NCI-H526 treated with DMSO at 0.1 percent for 48 hours (cell line): ENCODE measurements at regions not wholly inside any gene's neighbourhood (a gene's known extent, or its start where the extent isn't known, plus 50 kb on each side); places are given as distances from the start of the nearest gene placed in this dataset.
"Not testable (repeated sequence)": the region's sequence is repeated elsewhere in the genome, so short reads cannot be mapped to it uniquely, and the experiment has no call there.

Experiments
- DNase-seq: peaks from one replicate; lab custom pipeline; 2025; lab: John Stamatoyannopoulos, UW

DNA sequence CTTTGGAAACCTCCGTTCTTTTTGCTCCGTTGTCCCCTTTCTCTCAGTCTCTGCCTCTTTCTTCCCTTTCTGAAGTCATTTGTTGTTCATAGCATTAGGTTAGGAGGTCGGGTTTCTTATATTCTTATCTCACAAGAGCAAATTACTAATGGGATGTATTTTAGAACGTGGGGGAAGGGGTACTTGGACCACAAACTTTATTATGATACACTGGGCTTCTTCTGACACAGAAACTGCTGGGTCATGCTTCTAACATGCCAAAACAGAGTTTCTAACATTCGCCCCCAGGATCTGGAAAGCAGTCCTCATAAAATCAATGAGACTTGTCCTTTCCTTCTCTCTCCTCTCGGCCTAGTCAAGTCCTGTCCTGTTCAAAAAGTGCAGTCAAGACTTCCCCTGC, 334.4 kb downstream of the GADD45G start:
- no peak for DNase-seq

GRCh38 chr9:89939626-89940292, 334.9 kb downstream of the GADD45G start:
- DNase-seq: no peak

DNA sequence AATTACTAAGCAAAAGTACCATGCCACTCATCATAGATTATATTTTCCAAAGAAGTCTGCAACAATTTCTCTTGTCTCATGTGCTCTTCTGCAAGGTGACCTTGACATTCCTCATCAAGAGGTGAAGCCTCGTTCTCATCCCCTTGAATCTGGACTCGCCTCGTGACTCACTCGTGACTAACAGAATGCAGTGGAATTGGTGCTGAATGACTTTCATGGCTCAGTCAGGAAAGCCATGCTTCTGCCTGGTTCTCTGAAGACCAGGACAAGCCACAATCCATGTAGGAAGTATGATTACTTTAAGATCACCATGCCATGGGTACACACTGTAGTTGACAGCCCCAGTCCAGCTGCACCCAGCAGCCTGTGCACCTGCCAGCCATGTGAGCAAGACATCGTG, 335.8 kb downstream of the GADD45G start:
- no peak for DNase-seq

GRCh38 chr9:89941875-89942274, 337.1 kb downstream of the GADD45G start:
- DNase-seq: no peak

- DNase-seq: no peak
Measured at GRCh38 chr9:89942643-89943042, 337.8 kb downstream of the GADD45G start.

DNA sequence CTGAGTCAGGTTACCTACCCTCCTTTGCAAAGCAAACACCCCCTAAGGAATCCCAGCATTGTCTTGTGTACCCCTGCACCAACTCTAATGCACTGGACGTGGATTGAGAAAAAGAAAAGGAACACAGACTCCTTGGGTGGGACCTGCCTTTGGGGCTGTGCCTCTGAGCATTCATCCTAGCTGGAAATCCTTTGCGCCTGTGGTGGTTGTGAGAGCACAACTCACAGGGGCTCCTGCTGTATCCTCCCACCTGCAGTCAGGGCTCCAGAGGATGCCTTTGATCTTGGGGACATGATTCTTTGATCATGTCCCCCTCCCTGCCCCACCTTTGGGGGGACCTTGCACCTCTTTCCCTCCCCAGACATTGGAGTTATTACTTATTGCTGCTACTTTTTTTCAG, 338.5 kb downstream of the GADD45G start:
- no peak for DNase-seq

- DNase-seq: no peak
Measured at GRCh38 chr9:89943728-89944127, 338.9 kb downstream of the GADD45G start.

DNA sequence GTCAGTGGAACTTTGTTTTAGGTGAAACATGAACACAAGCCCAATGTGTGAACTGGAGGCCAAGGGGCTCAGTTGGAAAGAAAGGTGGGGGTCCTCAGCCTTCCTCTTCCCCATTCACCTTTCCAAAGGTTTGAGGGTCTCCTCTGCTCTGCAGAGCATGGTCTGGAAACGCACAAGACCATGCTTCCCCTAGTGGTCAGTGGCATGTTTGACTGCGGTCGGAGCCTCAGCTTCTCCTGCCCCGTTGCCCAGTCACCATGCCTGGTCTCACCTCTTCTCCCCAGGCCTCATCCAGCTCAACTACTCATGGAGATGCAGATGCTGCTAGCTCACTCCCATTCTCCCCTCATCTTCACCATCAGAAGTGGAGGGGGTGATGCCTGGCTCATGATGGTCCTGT, 340.3 kb downstream of the GADD45G start:
- no peak for DNase-seq

- no peak for DNase-seq
Measured at GRCh38 chr9:89946741-89947140, 341.9 kb downstream of the GADD45G start.

DNA sequence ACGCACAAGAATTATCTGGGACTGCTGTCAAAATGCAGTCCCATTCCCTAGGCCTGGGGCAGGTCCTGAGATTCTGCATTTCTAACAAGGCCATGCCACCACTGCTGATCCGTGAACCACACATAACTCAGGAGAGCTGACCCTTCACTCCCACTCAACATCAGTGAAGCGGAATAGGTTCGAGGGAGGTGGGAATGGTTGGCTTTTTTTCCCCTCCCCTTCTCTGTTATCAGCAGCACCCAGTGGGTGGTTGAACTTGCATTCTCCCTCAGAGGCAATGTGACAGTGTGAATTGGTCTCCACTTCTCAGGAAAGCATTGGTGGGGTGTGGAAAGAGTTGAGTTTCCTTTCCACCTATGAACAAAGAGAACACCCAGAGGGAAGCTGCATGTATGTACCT, 344.3 kb downstream of the GADD45G start:
- DNase-seq: no peak

GRCh38 chr9:89951675-89952074, 346.9 kb downstream of the GADD45G start:
- DNase-seq: no peak

- no peak for DNase-seq
Measured at GRCh38 chr9:89952401-89952800, 347.6 kb downstream of the GADD45G start.

DNA sequence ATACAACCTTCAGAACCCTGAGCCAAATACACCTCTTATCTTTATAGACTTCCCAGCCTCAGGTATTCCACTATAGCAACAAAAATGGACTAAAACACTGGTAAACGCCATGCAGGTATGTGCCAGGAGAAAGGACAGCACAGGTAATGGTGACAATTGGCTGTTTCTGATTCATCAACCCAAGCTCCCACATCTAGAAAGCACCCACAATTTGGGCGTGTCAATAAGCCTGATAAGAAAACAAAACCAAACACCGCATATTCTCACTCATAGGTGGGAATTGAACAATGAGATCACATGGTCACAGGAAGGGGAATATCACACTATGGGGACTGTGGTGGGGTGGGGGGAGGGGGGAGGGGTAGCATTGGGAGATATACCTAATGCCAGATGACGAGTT, 348.5 kb downstream of the GADD45G start:
- not testable (repeated sequence) for DNase-seq

DNA sequence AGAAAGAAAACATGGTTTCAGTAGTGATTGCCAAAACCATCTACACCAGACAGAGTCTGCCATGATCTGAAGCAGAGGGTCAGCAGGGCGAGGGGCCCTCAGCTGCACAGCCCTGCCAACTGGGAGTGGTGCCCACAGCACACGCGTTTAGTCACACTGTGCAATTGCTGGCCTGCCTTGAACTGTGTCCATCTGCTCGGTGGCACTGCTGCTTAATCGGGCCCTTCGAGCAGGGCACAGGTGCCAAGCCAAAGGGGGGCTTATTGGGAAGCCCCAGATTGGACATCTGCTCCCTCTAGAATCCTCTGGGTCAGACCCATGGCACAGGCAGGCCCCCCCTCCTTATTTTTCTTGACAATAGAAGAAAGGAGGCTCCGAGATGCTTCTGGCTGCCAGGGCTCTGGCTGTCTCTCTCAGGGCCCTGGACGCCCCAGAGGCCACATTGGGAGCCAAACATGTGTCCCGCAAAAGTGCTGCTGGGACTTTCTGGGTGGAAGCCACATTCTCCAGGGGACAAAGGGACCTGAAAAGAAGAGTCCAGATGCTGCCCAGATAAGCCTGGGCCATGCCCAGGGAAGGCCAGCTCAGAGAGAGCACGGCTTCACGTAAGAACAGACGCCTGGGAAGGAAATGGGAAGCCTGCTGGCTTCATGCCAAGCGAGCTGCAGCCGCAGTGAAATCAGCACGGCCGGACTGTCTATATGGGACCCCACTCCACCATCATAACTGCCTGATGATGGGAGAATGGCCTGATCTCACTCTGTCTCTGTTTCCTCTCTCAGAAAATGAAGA, 349.2 kb downstream of the GADD45G start:
- no peak for DNase-seq

GRCh38 chr9:89955144-89955543, 350.3 kb downstream of the GADD45G start:
- DNase-seq: no peak

GRCh38 chr9:89955626-89956025, 350.8 kb downstream of the GADD45G start:
- no peak for DNase-seq

- no peak for DNase-seq
Measured at GRCh38 chr9:89956331-89956730, 351.5 kb downstream of the GADD45G start.

DNA sequence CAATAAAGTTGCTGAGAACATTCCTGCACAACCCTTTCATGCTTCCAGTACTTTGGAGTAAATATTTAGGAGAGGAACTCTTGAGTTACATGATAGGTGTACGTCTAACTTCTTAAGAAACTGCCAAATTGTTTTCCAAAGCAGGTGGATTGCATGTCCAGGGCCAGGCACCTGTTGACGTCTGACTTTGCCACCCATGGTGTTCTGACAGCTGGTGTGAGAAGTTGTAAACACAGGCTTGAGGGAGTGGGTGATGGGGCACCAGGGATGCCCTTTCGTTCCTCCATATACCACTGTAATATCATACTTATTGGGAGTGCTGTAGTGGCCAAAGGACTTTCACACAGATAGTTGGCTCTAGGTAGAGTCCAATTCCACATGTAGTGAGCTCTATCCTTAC, 352.1 kb downstream of the GADD45G start:
- no peak for DNase-seq

GRCh38 chr9:89958086-89958485, 353.3 kb downstream of the GADD45G start:
- no peak for DNase-seq

DNA sequence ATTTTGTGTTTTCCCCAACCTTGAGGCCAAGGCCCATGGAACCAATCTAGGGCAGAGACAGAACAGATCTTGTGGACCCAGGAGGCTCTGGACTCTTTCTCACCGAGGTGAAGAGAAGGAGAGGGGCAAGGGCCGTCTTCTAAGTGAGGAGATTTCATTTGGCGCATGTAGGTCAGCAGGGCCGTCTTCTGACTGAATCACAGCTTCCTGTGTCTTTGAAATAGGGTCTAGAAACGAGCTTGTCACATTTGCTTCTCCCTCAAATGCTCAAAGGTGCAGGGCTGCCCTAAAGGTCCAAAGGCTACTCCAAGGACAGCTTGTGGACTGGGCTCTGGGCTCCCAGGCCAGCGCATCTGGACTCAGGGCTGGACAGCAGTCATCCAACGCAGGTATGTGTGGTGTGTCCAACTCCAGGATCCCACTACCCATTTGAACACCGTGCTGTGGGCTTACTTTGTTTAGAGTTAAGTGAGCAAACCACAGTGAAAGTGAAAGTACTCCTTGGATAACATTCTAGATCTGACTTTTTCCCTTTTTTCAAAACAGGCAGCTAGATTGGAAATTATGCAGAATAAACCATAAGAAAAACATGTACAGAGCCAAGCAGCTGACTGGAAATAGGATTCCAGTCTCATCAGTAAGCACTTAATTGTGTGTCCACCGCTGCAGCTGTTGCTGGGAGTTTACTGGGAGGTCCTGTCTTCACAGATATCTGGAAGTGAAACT, 357.0 kb downstream of the GADD45G start:
- no peak for DNase-seq

DNA sequence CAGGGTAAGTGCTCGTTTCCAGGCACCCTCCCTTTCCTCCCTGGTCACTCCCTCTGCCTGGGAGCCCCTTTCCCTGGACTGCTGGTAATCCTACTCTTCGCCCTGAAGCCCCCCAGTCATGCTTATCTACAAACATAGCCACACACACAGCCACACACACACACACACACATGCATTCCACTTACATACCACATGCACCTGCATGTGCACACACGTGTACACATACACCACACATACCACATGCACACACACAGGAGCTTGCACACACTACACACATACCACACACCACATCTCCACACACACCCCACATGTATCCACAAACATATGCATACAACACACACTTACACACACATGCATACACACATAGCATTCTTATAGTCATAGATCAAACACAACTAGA, 358.5 kb downstream of the GADD45G start:
- DNase-seq: no peak

DNA sequence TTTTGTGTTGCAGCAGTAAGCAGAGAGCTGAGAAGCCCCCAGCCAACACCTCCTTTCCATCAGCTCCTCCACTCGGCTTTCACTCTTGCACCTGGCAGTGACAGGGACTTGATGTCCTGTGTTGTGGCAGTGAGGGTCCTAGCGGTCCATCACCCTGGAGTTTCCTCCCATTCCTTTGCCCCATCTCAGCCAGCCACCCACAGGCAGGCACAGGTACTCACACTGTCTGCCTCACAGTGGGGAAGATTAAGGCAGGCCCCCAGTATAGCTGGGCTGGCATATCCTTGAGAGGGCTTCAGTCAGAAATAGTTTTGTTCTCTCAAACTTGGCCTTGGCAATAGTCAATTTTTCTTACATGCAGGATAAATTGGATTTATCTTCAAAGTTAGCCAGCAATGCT, 362.7 kb downstream of the GADD45G start:
- no peak for DNase-seq

GRCh38 chr9:89969156-89969675, 364.4 kb downstream of the GADD45G start:
- no peak for DNase-seq
